ENCODE measurements at regions not wholly inside any gene's neighbourhood (a gene's known extent, or its start where the extent isn't known, plus 50 kb on each side); places are given as distances from the start of the nearest gene placed in this dataset.

DNA sequence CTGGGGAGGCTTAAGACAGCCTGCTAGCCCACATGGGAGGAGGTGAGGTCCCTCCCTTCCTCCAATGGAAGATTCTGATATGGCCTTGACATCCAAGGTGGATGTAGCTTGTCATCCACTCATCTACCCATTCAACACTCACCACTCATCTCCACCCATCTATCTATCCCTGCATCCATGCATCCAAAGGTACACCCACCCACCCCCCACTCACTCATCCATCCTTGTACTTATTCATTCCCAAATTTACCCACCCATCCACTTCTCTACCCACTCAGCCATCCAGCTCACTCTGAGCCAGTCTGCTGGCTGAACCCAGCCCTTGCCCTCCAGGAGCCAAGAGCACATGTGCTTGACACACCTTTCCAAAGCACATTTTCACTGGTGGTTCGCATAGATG lies 189.7 kb downstream of the TLE3 start:
- TF ChIP-seq POLR2A (IDR thresholded peaks at IDR 0.05) (no peak), POLR2AphosphoS5 (IDR thresholded peaks at IDR 0.05) (no peak)
- TF ChIP-seq, protein P1, sequence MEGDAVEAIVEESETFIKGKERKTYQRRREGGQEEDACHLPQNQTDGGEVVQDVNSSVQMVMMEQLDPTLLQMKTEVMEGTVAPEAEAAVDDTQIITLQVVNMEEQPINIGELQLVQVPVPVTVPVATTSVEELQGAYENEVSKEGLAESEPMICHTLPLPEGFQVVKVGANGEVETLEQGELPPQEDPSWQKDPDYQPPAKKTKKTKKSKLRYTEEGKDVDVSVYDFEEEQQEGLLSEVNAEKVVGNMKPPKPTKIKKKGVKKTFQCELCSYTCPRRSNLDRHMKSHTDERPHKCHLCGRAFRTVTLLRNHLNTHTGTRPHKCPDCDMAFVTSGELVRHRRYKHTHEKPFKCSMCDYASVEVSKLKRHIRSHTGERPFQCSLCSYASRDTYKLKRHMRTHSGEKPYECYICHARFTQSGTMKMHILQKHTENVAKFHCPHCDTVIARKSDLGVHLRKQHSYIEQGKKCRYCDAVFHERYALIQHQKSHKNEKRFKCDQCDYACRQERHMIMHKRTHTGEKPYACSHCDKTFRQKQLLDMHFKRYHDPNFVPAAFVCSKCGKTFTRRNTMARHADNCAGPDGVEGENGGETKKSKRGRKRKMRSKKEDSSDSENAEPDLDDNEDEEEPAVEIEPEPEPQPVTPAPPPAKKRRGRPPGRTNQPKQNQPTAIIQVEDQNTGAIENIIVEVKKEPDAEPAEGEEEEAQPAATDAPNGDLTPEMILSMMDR (IDR thresholded peaks at IDR 0.05) = no peak

All from prostate gland (tissue), 2 donors.